Activated CD8-positive, alpha-beta memory T cell treated with anti-CD3 and anti-CD28 coated beads for 24 hours (primary cell): ENCODE measurements at regions not wholly inside any gene's neighbourhood (a gene's known extent, or its start where the extent isn't known, plus 50 kb on each side); places are given as distances from the start of the nearest gene placed in this dataset.

Experiments
- DNase-seq: peaks from one replicate; pipeline ENCODE4 v3.0.0-alpha.2; 2020

DNA sequence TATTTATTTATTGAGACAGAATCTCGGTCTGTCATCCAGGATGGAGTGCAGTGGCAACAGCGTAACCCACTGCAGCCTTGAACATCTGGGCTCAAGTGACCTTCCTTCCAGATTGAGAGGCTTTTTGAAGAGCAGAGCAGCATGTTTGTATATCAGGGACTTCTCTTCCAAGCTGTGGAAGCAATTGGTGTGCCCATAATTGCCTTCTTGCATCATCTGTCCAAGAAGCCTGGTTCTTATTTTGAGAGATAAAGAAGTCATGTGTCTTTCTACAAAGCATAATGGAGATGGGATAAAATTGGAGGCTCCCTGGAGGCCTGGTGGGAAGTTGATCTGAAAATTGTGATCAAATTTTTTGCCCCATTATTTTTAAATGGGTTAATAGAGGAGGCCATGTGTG is 183.8 kb upstream of the MCTP2 start:
- no peak for DNase-seq

DNA sequence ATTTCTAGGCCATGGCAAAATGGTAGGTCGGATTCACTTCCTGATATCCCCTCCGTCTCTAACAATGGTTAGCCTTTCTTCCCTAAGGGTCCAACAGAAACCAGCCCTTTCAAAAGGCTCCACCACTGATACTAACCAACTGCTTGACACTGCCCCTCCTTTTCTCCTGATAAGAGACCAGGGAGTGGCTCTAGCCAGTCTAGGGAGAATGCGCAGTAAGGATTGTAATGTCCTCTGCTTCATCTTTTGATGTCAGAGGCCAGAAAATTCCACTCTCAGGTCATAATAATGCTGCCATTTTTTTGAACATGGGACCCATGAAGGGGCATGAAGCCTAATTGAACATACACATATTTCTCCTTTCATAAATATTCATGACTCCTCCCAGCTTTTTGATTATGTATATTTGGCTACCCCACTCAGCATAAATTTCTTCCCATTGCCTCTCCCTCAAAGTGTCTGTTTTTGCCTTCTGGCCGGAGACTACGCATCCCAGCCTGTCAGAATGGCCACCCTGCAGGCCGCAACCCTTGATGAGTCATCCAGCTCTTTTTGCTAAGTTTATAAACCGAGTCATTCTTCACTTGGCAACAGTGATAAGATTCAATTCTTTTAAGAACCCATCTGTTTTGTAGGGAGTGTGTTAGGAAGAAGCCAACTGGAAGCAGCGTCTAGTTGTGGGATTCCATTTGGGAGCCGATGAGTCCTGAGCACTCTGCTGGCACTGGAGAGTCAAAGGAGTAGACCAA is 189.0 kb upstream of the MCTP2 start:
- DNase-seq, result no peak

DNA sequence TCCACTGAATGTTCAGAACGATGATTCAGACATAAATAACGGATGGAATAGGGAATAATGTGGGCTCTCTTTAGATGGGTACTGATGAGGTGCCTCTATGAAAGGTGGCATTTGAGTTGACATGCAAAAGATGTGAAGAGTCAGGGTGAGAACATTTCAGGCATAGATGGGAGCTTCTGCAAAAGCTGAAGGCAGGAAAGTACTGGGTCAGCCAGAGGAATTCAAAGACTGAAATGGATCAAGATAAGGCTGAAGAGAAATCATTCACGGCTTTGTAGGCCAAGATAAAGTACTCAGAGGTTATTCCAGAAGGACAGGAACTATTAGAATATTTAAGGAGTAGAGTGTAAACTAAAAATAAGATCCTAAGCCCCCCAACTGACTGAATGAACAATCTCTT is 189.6 kb upstream of the MCTP2 start:
- no peak for DNase-seq

DNA sequence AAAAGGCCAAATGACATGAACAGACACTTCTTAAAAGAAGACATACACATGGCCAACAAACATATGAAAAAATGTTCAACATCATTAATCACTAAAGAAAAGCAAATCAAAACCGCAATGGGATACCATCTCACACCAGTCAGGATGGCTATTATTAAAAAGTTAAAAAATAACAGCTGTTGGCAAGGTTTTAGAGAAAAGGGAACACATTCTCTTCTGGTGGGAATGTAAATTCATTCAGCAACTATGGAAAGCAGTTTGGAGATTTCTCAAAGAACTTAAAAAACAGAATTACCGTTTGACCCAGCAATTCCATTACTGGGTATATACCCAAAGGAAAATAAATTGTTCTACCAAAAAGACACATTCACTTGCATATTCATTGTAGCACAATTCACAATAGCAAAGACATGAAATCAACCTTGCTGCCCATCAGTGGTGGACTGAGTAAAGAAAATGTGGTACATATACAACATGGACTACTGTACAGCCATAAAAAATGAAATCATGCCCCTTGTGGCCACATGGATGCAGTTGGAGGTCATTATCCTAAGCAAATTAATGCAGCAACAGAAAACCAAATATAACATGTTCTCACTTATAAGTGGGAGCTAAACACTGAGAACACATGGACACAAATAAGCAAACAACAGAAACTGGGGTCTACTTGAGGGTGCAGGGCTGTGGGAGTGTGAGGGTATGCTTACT is 190.7 kb upstream of the MCTP2 start:
- no peak for DNase-seq

- DNase-seq, result no peak
These were observed 195.2 kb upstream of the MCTP2 start for GRCh38 chr15:94036156-94036555.

- no peak for DNase-seq
These were observed 197.7 kb upstream of the MCTP2 start for GRCh38 chr15:94033683-94034020.

- no peak for DNase-seq
These were observed 198.2 kb upstream of the MCTP2 start for GRCh38 chr15:94033014-94033682.

- no peak for DNase-seq
These were observed 198.8 kb upstream of the MCTP2 start for GRCh38 chr15:94032571-94032970.

DNA sequence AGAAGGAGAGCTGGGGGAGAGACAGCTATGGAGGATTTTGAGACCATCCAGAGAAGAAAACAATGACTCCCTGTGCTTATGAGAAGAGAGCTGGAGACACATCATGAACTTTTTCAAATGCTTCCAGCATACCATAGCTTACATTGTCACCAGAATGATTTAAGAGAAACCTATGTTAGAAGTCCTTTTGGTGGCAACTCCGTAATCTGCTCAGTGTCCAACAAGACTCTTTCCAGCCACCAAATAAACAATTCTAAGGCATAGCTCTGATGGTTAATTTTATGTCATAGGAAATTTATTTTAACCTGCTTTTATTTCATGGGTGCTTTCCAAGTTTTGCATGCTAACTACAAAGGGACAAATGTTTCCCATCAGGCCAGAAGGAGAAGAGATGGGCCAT is 200.3 kb upstream of the MCTP2 start:
- DNase-seq, result no peak

DNA sequence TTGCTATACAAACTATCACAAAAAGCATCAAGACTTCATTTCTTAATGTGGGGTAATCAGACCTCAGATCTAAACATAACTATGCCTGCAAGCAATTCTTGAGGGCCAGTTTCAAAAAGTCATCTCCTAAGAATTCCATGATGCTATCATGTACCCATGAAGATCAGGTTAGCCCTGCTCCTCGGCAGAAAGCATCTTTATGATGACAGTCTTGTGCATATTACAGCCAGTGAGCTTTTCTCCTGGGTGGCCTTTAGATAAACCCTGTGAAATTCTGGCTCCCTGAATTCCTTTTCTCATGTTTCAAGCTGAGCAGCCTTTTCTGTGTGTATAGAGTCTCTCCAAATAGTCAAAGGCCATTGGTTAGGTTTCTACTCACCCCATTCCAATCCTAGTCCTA is 201.9 kb upstream of the MCTP2 start:
- DNase-seq, result no peak

DNA sequence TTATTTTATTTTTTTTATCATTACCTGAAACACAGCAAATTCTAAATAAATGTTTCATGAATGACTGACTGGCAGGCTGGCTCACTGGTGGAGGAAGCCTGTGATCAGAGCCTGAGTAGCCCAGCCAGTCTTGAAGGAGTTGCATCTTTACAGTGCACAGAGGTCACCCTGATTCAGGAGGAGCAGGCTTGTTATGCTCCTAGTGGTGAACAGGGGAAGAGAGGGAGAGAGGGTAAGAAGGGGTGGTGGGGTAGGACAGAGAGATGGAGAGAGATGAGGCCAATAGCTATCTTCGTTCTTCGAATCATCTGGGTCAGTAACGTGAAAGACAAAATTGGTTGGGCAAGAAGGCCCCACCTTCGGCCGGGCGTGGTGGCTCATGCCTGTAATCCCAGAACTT is 202.6 kb upstream of the MCTP2 start:
- no peak for DNase-seq

GRCh38 chr15:94028121-94028520 is 203.2 kb upstream of the MCTP2 start:
- no peak for DNase-seq

GRCh38 chr15:94027581-94027980 is 203.8 kb upstream of the MCTP2 start:
- DNase-seq, result no peak

DNA sequence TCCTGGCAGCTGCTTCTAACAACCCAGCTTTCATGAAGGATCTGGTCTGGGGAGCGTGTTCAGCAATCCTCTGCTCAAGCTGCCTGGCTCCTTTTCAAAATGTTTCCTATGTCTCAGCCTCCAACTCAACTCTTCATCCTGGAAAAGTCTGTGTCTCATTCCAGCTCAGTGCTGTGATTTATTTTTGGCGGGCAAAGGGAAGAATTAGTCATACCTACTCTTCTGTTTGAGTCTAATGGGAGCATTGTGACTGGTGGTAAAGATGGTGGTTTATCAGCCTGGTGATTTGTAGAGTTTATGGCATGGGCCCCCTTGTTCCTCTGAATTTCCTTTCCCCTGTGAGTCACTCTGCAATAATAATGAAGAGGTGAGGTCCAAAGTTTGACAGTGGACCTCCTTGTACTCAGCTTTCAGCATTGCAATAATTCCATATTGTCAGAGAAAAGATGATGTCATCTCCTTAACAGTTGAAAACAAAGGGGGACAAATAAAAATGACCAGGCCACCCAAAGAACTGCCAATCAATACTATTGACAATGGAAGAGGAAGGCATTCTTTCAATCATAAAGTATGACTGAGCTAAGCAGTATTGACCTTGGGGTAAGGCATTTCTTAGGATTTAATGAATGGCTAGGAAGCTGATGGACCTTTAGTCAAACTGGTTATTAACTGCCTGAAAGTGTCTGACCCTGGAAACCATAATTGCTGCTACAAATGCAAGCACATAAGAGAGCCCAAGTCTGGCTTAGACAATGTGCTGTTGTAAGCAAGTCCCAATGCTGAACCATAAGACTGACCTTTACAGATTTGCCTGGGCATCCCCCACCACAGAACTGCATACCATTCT is 204.7 kb upstream of the MCTP2 start:
- no peak for DNase-seq

GRCh38 chr15:94023531-94023930 is 207.8 kb upstream of the MCTP2 start:
- no peak for DNase-seq

- DNase-seq, result no peak
These were observed 209.6 kb upstream of the MCTP2 start for GRCh38 chr15:94021621-94022320.

DNA sequence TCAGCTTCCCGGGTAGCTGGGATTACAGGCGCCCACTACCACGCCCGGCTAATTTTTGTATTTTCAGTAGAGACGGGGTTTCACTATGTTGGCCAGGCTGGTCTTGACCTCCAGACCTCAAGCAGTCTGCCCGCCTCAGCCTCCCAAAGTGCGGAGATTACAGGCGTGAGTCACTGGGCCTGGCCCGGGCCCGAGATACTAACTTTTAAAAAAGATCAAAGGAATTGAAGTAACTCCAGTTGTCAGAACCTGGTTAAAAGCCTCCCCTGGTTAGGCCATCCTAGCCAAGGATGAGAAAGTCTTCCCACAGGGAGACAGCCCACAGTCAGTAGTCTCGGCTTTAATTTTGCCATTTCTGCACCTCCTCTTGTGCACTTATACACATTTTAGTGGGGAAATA is 212.3 kb upstream of the MCTP2 start:
- DNase-seq, result no peak

DNA sequence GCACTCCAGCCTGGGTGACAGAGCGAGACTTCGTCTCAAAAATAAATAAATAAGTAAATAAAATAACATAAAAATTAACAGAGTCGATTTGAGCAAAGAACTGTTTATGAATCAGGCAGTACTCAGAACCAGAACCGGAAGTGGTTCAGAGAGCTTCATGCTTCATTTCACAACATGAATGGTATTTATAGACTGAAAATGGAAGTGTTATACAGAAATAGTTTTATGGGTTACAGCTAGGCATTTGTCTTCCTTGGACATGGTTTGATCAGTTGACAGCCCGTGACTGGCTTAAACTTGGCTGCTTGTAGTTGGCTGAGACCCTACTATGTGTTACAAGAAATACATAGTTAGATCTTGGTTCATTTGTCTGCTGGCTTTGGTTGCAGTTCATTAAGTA is 216.0 kb upstream of the MCTP2 start:
- DNase-seq, result no peak

- no peak for DNase-seq
These were observed 223.0 kb upstream of the MCTP2 start for GRCh38 chr15:94008104-94009074.

DNA sequence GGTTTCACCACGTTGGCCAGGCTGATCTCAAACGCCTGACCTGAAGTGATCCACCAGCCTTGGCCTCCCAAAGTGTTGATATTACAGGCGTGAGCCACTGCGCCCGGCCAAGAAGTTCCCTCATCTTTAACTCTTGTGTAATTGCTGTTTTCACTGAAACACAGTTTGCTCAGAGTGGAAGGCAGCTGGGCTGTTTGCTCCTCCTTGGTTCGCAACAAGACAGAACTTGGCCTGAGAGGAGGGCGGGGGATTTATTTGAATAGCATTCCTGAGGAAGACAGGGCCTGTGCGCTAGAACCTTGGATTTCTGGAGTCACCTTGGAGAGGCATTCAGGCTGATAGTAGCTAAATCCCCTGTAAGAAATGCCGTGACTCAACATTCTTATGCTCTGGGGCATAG is 226.7 kb upstream of the MCTP2 start:
- no peak for DNase-seq

GRCh38 chr15:94002041-94002440 is 229.3 kb upstream of the MCTP2 start:
- no peak for DNase-seq
